CD4-positive, CD25-positive, alpha-beta regulatory T cell (primary cell): ENCODE measurements at regions not wholly inside any gene's neighbourhood (a gene's known extent, or its start where the extent isn't known, plus 50 kb on each side); places are given as distances from the start of the nearest gene placed in this dataset.

Source experiments
- ATAC-seq, 2 donors: fragments of 150-1000 bp; cut with Tn5 transposase; one replicate each; pipeline ENCODE4 v1.10.0; 2021; ENCODE audit warnings: low read depth in 2 of 2, moderate number of reproducible peaks in 2 of 2, moderate library complexity in 1 of 2
- DNase-seq, 3 donors: peaks; one replicate each; pipeline versions ENCODE4 v3.0.0 to v3.0.0-alpha.2; 2012 to 2022; ENCODE audit warnings: mixed read lengths in 1 of 3
- H3K27ac ChIP-seq: one replicate; pipeline ENCODE4 v1.7.0; 2013; ENCODE audit warnings: mild to moderate bottlenecking, low read length; ENCODE audit not compliant: insufficient read depth, poor library complexity, severe bottlenecking
- H3K27me3 ChIP-seq: one replicate; pipeline ENCODE4 v1.7.0; 2013; ENCODE audit warnings: low read length; ENCODE audit not compliant: control insufficient read depth, insufficient read depth
- H3K36me3 ChIP-seq: one replicate; pipeline ENCODE4 v1.7.0; 2013; ENCODE audit warnings: mild to moderate bottlenecking, low read length, moderate library complexity; ENCODE audit not compliant: control insufficient read depth, insufficient read depth
- H3K4me1 ChIP-seq: 2 replicates; pipeline ENCODE4 v1.7.0; 2013; ENCODE audit warnings: mild to moderate bottlenecking, low read length; ENCODE audit not compliant: insufficient read depth, control insufficient read depth, poor library complexity, severe bottlenecking
- H3K4me3 ChIP-seq: one replicate; pipeline ENCODE4 v1.7.0; 2013; ENCODE audit warnings: low read depth, mild to moderate bottlenecking, low read length, moderate library complexity
- H3K9me3 ChIP-seq, 2 experiments: 1 replicate in 1 of 2; 2 replicates in 1 of 2; pipeline ENCODE4 v1.7.0; 2013; ENCODE audit warnings: low read length in 2 of 2, mild to moderate bottlenecking in 1 of 2, moderate library complexity in 1 of 2; ENCODE audit not compliant: control insufficient read depth in 2 of 2
- H3K27ac Mint-ChIP-seq, 3 donors: one replicate each; pipeline ENCODE4 v1.8.0; 2020 to 2022; ENCODE audit warnings: mild to moderate bottlenecking in 3 of 3, mixed read lengths in 3 of 3, moderate library complexity in 2 of 3
- H3K27me3 Mint-ChIP-seq: one replicate; pipeline ENCODE4 v1.8.0; 2022; ENCODE audit warnings: mild to moderate bottlenecking, mixed read lengths
- H3K36me3 Mint-ChIP-seq: one replicate; pipeline ENCODE4 v1.8.0; 2020; ENCODE audit warnings: mixed read lengths
- H3K4me1 Mint-ChIP-seq, 4 donors: one replicate each; pipeline ENCODE4 v1.8.0; 2020 to 2022; ENCODE audit warnings: mixed read lengths in 4 of 4, mild to moderate bottlenecking in 1 of 4
- H3K4me3 Mint-ChIP-seq, 4 donors: one replicate each; pipeline ENCODE4 v1.8.0; 2020 to 2022; ENCODE audit warnings: mild to moderate bottlenecking in 4 of 4, mixed read lengths in 4 of 4, moderate library complexity in 3 of 4
- H3K9me3 Mint-ChIP-seq, 7 donors: one replicate each; pipeline ENCODE4 v1.8.0; 2020 to 2022; ENCODE audit warnings: mixed read lengths in 7 of 7, mild to moderate bottlenecking in 3 of 7, moderate library complexity in 2 of 7

DNA sequence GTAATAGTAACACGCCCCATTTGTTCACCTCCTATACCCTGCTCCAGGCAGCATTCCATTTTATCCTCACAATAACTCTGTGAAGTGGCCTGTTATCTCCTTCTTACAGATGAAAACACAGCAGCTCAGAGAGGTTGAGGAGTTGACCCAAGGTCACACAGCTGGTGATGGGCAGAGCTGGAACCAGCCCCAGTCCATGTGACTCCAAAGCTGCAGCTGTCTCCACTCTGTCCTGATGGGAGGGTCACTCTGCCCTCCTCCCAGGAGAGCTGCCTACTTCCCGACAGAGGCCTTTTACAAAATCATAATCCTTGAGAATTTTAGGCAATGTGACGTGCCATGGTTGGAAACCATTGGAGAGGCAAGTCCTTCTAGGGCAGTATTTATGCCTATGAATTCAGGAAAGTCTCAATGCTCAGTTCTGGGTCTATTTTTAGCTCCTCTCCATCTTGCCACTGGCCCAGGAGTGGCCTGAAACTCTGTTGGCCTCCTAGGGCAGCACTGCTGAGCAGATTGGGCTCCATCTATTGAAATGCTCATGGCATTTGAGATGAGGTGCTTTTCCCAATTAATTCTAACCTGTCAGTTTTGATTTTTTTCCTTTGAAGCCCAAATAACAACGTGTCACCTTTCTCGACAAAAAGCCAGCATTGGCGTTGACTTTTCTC lies 50.1 kb upstream of the KCNK12 start:
- H3K4me3 Mint-ChIP-seq: no peak overlapping the region
- H3K9me3 ChIP-seq: no peaks in the 10 kb centered on the region
- no peaks in the 10 kb centered on the region for H3K27me3 ChIP-seq
- peaks cover 6% of the 10 kb centered on the region for H3K27me3 Mint-ChIP-seq
- no peaks in the 10 kb centered on the region for H3K36me3 ChIP-seq
- H3K27ac Mint-ChIP-seq: no peak overlapping the region
- DNase-seq (no peak), ATAC-seq (no peak)
- H3K9me3 Mint-ChIP-seq: no peaks in the 10 kb centered on the region
- H3K27ac ChIP-seq: no peak overlapping the region
- H3K4me3 ChIP-seq: no peak overlapping the region
- H3K36me3 Mint-ChIP-seq: no peaks in the 10 kb centered on the region
- no peaks in the 10 kb centered on the region for H3K4me1 Mint-ChIP-seq
- H3K4me1 ChIP-seq: no peaks in the 10 kb centered on the region
